Neural crest cell (in vitro differentiated cells): ENCODE measurements at regions not wholly inside any gene's neighbourhood (a gene's known extent, or its start where the extent isn't known, plus 50 kb on each side); places are given as distances from the start of the nearest gene placed in this dataset.

Experiments
- DNase-seq: peaks from one replicate; pipeline ENCODE4 v3.0.0; 2021; ENCODE audit warnings: low read depth, mixed read lengths, low spot score
- H3K27ac Mint-ChIP-seq: one replicate; pipeline ENCODE4 v1.8.0; 2021; ENCODE audit warnings: mild to moderate bottlenecking, mixed read lengths; ENCODE audit not compliant: unreplicated experiment
- H3K27me3 Mint-ChIP-seq: 2 replicates; pipeline ENCODE4 v1.8.0; 2021; ENCODE audit warnings: low read depth, mild to moderate bottlenecking, mixed read lengths
- H3K36me3 Mint-ChIP-seq: 2 replicates; pipeline ENCODE4 v1.8.0; 2021; ENCODE audit warnings: low read depth, mild to moderate bottlenecking, mixed read lengths
- H3K4me1 Mint-ChIP-seq: 2 replicates; pipeline ENCODE4 v1.8.0; 2021; ENCODE audit warnings: mixed read lengths
- H3K4me3 Mint-ChIP-seq: one replicate; pipeline ENCODE4 v1.8.0; 2021; ENCODE audit warnings: mild to moderate bottlenecking, mixed read lengths
- H3K9me3 Mint-ChIP-seq: 2 replicates; pipeline ENCODE4 v1.8.0; 2021; ENCODE audit warnings: mixed read lengths
- CTCF ChIP-seq: fragments of 200-600 bp; sonication (generic); conservative IDR thresholded peaks from 2 replicates; pipeline ENCODE4 v1.5.0; 2021; ENCODE audit warnings: antibody characterized with exemption, mild to moderate bottlenecking

DNA sequence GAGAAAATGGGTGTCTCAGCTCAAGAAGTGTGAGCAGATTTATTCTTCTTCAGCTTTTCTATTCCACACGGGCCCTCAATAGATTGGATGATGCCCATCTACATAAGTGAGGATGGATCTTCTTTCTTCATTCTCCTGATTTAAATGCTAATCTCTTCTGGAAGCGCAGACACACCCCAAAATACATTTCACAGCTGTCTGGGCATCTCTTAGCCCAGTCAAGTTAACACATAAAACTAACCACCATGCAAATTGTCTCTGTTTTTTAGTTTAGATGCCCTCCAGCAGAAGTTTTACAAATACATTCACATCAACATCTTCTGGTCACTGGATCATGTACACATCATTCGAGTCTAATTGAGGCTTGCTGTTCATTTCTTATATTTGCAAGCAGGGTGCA lies 249.0 kb upstream of the VCX3A start:
- Mint-ChIP-seq H3K9me3 (no peaks in the 10 kb centered on the region), H3K4me1 (peaks cover 9% of the 10 kb centered on the region), H3K36me3 (no peaks in the 10 kb centered on the region), H3K27me3 (no peaks in the 10 kb centered on the region), H3K27ac (no peak overlapping the region), H3K4me3 (no peak overlapping the region)
- no peak for DNase-seq
- no peak for TF ChIP-seq CTCF

DNA sequence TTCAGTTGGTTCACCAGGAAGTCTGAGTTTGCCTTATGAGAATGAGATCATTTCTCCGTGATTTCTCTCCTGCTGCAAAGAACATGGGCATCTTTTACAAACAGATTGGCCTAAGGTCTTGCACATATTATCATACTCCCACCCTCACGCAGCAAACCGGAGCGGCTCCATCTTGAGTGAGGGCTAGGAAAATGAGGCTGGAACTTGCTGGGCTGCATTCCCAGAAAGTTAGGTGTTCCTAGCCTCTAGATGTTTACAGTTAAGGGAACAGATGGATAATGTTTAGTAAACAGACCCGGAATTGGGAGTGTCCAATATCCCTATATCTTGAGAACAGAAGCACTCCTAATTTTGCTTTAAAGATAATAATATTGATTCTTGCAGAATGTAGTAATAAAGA lies 247.9 kb upstream of the VCX3A start:
- H3K27ac Mint-ChIP-seq = no peak overlapping the region
- no peak for TF ChIP-seq CTCF
- no peaks in the 10 kb centered on the region for H3K9me3 Mint-ChIP-seq
- no peaks in the 10 kb centered on the region for H3K27me3 Mint-ChIP-seq
- no peaks in the 10 kb centered on the region for H3K36me3 Mint-ChIP-seq
- DNase-seq = no peak
- peaks cover 20% of the 10 kb centered on the region for H3K4me1 Mint-ChIP-seq
- no peak overlapping the region for H3K4me3 Mint-ChIP-seq

- Mint-ChIP-seq H3K9me3 (peaks cover 4% of the 10 kb centered on the region), H3K4me3 (peak overlapping the region; percentile 87), H3K27ac (peak overlapping the region; percentile 92), H3K36me3 (no peaks in the 10 kb centered on the region), H3K4me1 (peaks cover 35% of the 10 kb centered on the region), H3K27me3 (no peaks in the 10 kb centered on the region)
- DNase-seq = peak; percentile 52
- TF ChIP-seq CTCF = no peak
Observed at GRCh38 chrX:6778544-6779503, 243.9 kb upstream of the VCX3A start.

- no peaks in the 10 kb centered on the region for H3K27me3 Mint-ChIP-seq
- no peak for TF ChIP-seq CTCF
- H3K4me1 Mint-ChIP-seq = peaks cover 32% of the 10 kb centered on the region
- peak overlapping the region; percentile 87 for H3K4me3 Mint-ChIP-seq
- H3K9me3 Mint-ChIP-seq = peaks cover 4% of the 10 kb centered on the region
- H3K27ac Mint-ChIP-seq = no peak overlapping the region
- DNase-seq = no peak
- H3K36me3 Mint-ChIP-seq = no peaks in the 10 kb centered on the region
Observed at GRCh38 chrX:6777238-6778002, 242.5 kb upstream of the VCX3A start.

- H3K9me3 Mint-ChIP-seq = peaks cover 15% of the 10 kb centered on the region
- peaks cover 3% of the 10 kb centered on the region for H3K36me3 Mint-ChIP-seq
- H3K4me1 Mint-ChIP-seq = peaks cover 20% of the 10 kb centered on the region
- H3K27me3 Mint-ChIP-seq = no peaks in the 10 kb centered on the region
- H3K4me3 Mint-ChIP-seq = no peak overlapping the region
- no peak for TF ChIP-seq CTCF
- DNase-seq = no peak
- H3K27ac Mint-ChIP-seq = no peak overlapping the region
Observed at GRCh38 chrX:6770936-6771335, 236.0 kb upstream of the VCX3A start.
